Brain microvascular endothelial cell (primary cell): ENCODE measurements at regions not wholly inside any gene's neighbourhood (a gene's known extent, or its start where the extent isn't known, plus 50 kb on each side); places are given as distances from the start of the nearest gene placed in this dataset.

Experiments used
- DNase-seq: peaks from one replicate; pipeline ENCODE4 v3.0.0-alpha.2; 2020
- H3K27ac ChIP-seq: fragments of 250-450 bp; sonication (Bioruptor Pico); 2 replicates; pipeline ENCODE4 v1.5.1; 2020; ENCODE audit warnings: mild to moderate bottlenecking, moderate library complexity
- H3K27me3 ChIP-seq: fragments of 250-450 bp; sonication (Bioruptor Pico); replicated peaks from 2 replicates; pipeline ENCODE4 v1.5.1; 2020; ENCODE audit warnings: mild to moderate bottlenecking
- H3K36me3 ChIP-seq: fragments of 250-450 bp; sonication (Bioruptor Pico); replicated peaks from 2 replicates; pipeline ENCODE4 v1.5.1; 2020; ENCODE audit warnings: mild to moderate bottlenecking
- H3K4me3 ChIP-seq: 2 replicates; pipeline ENCODE4 v1.5.1; 2011; ENCODE audit warnings: low read depth, mild to moderate bottlenecking, control low read depth, low read length, moderate library complexity
- CTCF ChIP-seq: IDR thresholded peaks from 2 replicates; pipeline ENCODE4 v1.5.1; 2011; ENCODE audit warnings: low read depth, mild to moderate bottlenecking, moderate library complexity, low read length, control low read depth, inconsistent platforms; ENCODE audit errors: missing control alignments
- in situ Hi-C: cut with HindIII; loops from 2 replicates; pipeline ENCODE4 v1.10.0; 2017; ENCODE audit warnings: low sequenced_read_pairs, low pct_ligation_motif_present

GRCh38 chr12:23127701-23128100 is 502.7 kb downstream of the ETNK1 start:
- no peak for TF ChIP-seq CTCF
- in situ Hi-C loops: no loop called here
- Histone ChIP-seq H3K4me3 (no peak overlapping the region), H3K27ac (no peak overlapping the region), H3K36me3 (no peaks in the 10 kb centered on the region), H3K27me3 (no peaks in the 10 kb centered on the region)
- DNase-seq: no peak

GRCh38 chr12:23128462-23128861 is 503.5 kb downstream of the ETNK1 start:
- DNase-seq: no peak
- TF ChIP-seq CTCF: no peak
- in situ Hi-C loops: no loop called here
- Histone ChIP-seq H3K36me3 (no peaks in the 10 kb centered on the region), H3K27me3 (no peaks in the 10 kb centered on the region), H3K27ac (no peak overlapping the region), H3K4me3 (no peak overlapping the region)

- no peak for DNase-seq
- Histone ChIP-seq H3K36me3 (no peaks in the 10 kb centered on the region), H3K4me3 (no peak overlapping the region), H3K27ac (no peak overlapping the region), H3K27me3 (no peaks in the 10 kb centered on the region)
- in situ Hi-C loops: no loop called here
- TF ChIP-seq CTCF: no peak
These were observed 507.4 kb downstream of the ETNK1 start for GRCh38 chr12:23132357-23132756.

GRCh38 chr12:23133471-23133870 is 508.5 kb downstream of the ETNK1 start:
- TF ChIP-seq CTCF: no peak
- in situ Hi-C loops: no loop called here
- H3K27ac ChIP-seq: no peak overlapping the region
- H3K36me3 ChIP-seq: no peaks in the 10 kb centered on the region
- no peaks in the 10 kb centered on the region for H3K27me3 ChIP-seq
- H3K4me3 ChIP-seq: no peak overlapping the region
- no peak for DNase-seq

GRCh38 chr12:23139026-23139425 is 514.1 kb downstream of the ETNK1 start:
- Histone ChIP-seq H3K27ac (peak overlapping the region; percentile 21), H3K4me3 (no peak overlapping the region), H3K27me3 (no peaks in the 10 kb centered on the region), H3K36me3 (no peaks in the 10 kb centered on the region)
- DNase-seq: peak; percentile 51
- in situ Hi-C loops: no loop called here
- TF ChIP-seq CTCF: no peak

- in situ Hi-C loops: no loop called here
- no peak for DNase-seq
- no peak for TF ChIP-seq CTCF
- no peaks in the 10 kb centered on the region for H3K27me3 ChIP-seq
- H3K4me3 ChIP-seq: no peak overlapping the region
- no peak overlapping the region for H3K27ac ChIP-seq
- H3K36me3 ChIP-seq: no peaks in the 10 kb centered on the region
These were observed 515.7 kb downstream of the ETNK1 start for GRCh38 chr12:23140710-23141109.
